ENCODE measurements at regions not wholly inside any gene's neighbourhood (a gene's known extent, or its start where the extent isn't known, plus 50 kb on each side); places are given as distances from the start of the nearest gene placed in this dataset.

DNA sequence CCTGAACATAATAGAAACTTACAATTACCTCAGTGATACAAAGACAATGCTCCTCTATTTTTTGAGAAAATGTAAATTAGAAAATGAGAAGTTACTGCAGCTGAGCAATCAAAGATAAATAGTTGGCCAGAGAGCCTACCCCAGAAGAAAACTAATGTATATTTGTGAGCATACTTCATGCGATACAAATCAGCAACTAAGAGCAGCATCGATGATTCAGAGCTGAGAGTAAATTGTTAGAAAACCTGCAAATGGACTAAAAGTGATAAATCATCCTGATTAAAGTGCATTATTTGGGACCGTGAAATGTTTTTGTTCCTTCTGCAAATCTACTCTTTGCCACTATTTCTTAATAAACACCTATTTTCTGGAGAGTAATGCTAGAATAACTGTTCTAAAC is 285.7 kb downstream of the PPP1R3A start:
- no peak overlapping the region for H2BK20ac ChIP-seq (ENCODE audit: low read depth, low read length)
- H3K4me1 ChIP-seq (ENCODE audit: control insufficient read depth, insufficient read depth, low read length) = no peaks in the 10 kb centered on the region
- no peaks in the 10 kb centered on the region for H3K79me1 ChIP-seq (ENCODE audit: low read depth in 1 of 2, low read length in 2 of 2)
- H3K14ac ChIP-seq (replicated peaks; ENCODE audit: low read depth, low read length) = no peak overlapping the region
- BruUV-seq (replicated peaks) = no TSS peak
- WGBS, 2 experiments (ENCODE audit: extremely low coverage in 2 of 2, insufficient read length in 1 of 2) = no CpG with 5 or more reads among the region's 3 CpGs
- H3K18ac ChIP-seq (ENCODE audit: low read depth, low read length) = no peak overlapping the region
- H4K91ac ChIP-seq (ENCODE audit: insufficient read depth, low read depth, low read length) = no peak overlapping the region
- H2BK5ac ChIP-seq (ENCODE audit: low read depth, low read length, poor library complexity, severe bottlenecking) = no peak overlapping the region
- no peak overlapping the region for H3K56ac ChIP-seq (ENCODE audit: extremely low read depth, insufficient read depth, low read length)
- no peak overlapping the region for H3K4ac ChIP-seq (ENCODE audit: low read depth, low read length)
- in situ Hi-C loops (cut with MboI; ENCODE audit: low sequenced_read_pairs) = no loop called here
- H3K36me3 ChIP-seq (ENCODE audit: control insufficient read depth, insufficient read depth, low read length) = no peaks in the 10 kb centered on the region
- H2AFZ ChIP-seq (replicated peaks; ENCODE audit: low read length, poor library complexity) = no peak overlapping the region
- no peak overlapping the region for H2AK5ac ChIP-seq (ENCODE audit: low read depth, low read length)
- H4K8ac ChIP-seq (ENCODE audit: low read depth in 2 of 2, low read length in 2 of 2) = no peak overlapping the region
- ChIA-PET CTCF (no interaction called here), POLR2A (ENCODE audit: unreplicated experiment) (interaction anchor here (0.6 kb wide), 1 partner anchor 1640 kb away, joined by 4 read pairs; no protein-coding TSS in a partner anchor)
- H2BK120ac ChIP-seq (ENCODE audit: low read depth, low read length) = no peak overlapping the region
- H3K9me1 ChIP-seq (ENCODE audit: insufficient read depth, low read length) = no peaks in the 10 kb centered on the region
- no peak overlapping the region for H2AK9ac ChIP-seq (replicated peaks; ENCODE audit: low read depth, low read length, poor library complexity)
- no peak for ATAC-seq (ENCODE audit: low read depth)
- H3K9ac ChIP-seq (ENCODE audit: low read depth, low read length) = no peak overlapping the region
- dilution Hi-C loops (cut with HindIII; ENCODE audit: low sequenced_read_pairs, unreplicated experiment) = no loop called here
- peak; percentile 2 for DNase-seq
- no peaks in the 10 kb centered on the region for H4K20me1 ChIP-seq (ENCODE audit: insufficient read depth, low read length)
- no peak overlapping the region for H3K4me2 ChIP-seq (ENCODE audit: low read depth, low read length)
- H4K5ac ChIP-seq (ENCODE audit: low read depth, low read length) = no peak overlapping the region
- intact Hi-C loops (cut with micrococcal nuclease) = no loop called here
- H3K23ac ChIP-seq (ENCODE audit: low read depth, low read length) = no peak overlapping the region
- H3K27me3 ChIP-seq (ENCODE audit: control insufficient read depth, insufficient read depth, low read length) = no peaks in the 10 kb centered on the region
- H3K27ac ChIP-seq (ENCODE audit: insufficient read depth, low read length) = no peak overlapping the region
- TF ChIP-seq POLR2A (IDR thresholded peaks at IDR 0.05; ENCODE audit: low read depth, low read length) = no peak
- no peak for TF ChIP-seq RFX5 (IDR thresholded peaks at IDR 0.05; ENCODE audit: low read depth, low read length)
- TF ChIP-seq BHLHE40 (IDR thresholded peaks at IDR 0.05; ENCODE audit: low read depth, low read length) = no peak
- TF ChIP-seq MXI1 (IDR thresholded peaks at IDR 0.05; ENCODE audit: borderline replicate concordance, low read depth, low read length) = no peak
- no peak for TF ChIP-seq CEBPB (IDR thresholded peaks at IDR 0.05; ENCODE audit: low read depth, low read length)
- TF ChIP-seq CHD1 (IDR thresholded peaks at IDR 0.05; ENCODE audit: low read depth, low read length) = no peak
- TF ChIP-seq MAZ (IDR thresholded peaks at IDR 0.05; ENCODE audit: borderline replicate concordance, low read depth, low read length) = no peak
- no peak for TF ChIP-seq SMC3 (IDR thresholded peaks at IDR 0.05; ENCODE audit: low read depth, low read length)
- no peak for TF ChIP-seq FOS (IDR thresholded peaks at IDR 0.05; ENCODE audit: low read depth, low read length)
- TF ChIP-seq ELK1 (IDR thresholded peaks at IDR 0.05; ENCODE audit: borderline replicate concordance, low read depth, low read length) = no peak
- no peak for TF ChIP-seq RAD21 (IDR thresholded peaks at IDR 0.05; ENCODE audit: low read length)
- no peak for TF ChIP-seq MAFK (IDR thresholded peaks at IDR 0.05; ENCODE audit: low read depth, low read length)
- no peak for TF ChIP-seq NFE2L2 (IDR thresholded peaks at IDR 0.05; ENCODE audit: low read depth, low read length)
- no peak for TF ChIP-seq RCOR1 (IDR thresholded peaks at IDR 0.05; ENCODE audit: insufficient replicate concordance, low read length)
- TF ChIP-seq, protein P1, sequence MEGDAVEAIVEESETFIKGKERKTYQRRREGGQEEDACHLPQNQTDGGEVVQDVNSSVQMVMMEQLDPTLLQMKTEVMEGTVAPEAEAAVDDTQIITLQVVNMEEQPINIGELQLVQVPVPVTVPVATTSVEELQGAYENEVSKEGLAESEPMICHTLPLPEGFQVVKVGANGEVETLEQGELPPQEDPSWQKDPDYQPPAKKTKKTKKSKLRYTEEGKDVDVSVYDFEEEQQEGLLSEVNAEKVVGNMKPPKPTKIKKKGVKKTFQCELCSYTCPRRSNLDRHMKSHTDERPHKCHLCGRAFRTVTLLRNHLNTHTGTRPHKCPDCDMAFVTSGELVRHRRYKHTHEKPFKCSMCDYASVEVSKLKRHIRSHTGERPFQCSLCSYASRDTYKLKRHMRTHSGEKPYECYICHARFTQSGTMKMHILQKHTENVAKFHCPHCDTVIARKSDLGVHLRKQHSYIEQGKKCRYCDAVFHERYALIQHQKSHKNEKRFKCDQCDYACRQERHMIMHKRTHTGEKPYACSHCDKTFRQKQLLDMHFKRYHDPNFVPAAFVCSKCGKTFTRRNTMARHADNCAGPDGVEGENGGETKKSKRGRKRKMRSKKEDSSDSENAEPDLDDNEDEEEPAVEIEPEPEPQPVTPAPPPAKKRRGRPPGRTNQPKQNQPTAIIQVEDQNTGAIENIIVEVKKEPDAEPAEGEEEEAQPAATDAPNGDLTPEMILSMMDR (conservative IDR thresholded peaks at IDR 0.05; ENCODE audit: low read depth, low read length) = no peak
- no peak for TF ChIP-seq USF2 (IDR thresholded peaks at IDR 0.05; ENCODE audit: low read depth, low read length)
- no peak overlapping the region for H2BK15ac ChIP-seq (ENCODE audit: low read depth, low read length)
- no peak overlapping the region for H3K4me3 ChIP-seq (ENCODE audit: insufficient read depth, low read depth, low read length)
- no peaks in the 10 kb centered on the region for H3K9me3 ChIP-seq (ENCODE audit: control insufficient read depth, insufficient read depth, low read length)

Measured in IMR-90 (cell line).